Osteoblast (primary cell): ENCODE measurements at regions not wholly inside any gene's neighbourhood (a gene's known extent, or its start where the extent isn't known, plus 50 kb on each side); places are given as distances from the start of the nearest gene placed in this dataset.
A peak's percentile ranks its signal among the peaks of the same experiment; 100 is the strongest.
"Not testable (repeated sequence)": the region's sequence is repeated elsewhere in the genome, so short reads cannot be mapped to it uniquely, and the experiment has no call there.

Experiments used
- DNase-seq: peaks from one replicate; pipeline ENCODE4 v3.0.0; 2011; ENCODE audit warnings: low spot score, mixed read lengths; ENCODE audit not compliant: insufficient read length; ENCODE audit errors: missing footprints
- H2AFZ ChIP-seq: 2 replicates; pipeline ENCODE4 v1.6.0; 2011; ENCODE audit warnings: mild to moderate bottlenecking, low read length
- H3K27ac ChIP-seq: 2 replicates; pipeline ENCODE4 v1.5.1; 2011; ENCODE audit warnings: mild to moderate bottlenecking, low read depth, low read length, moderate library complexity
- H3K27me3 ChIP-seq: 2 replicates; pipeline ENCODE4 v1.6.0; 2012; ENCODE audit warnings: mild to moderate bottlenecking, control low read depth, inconsistent platforms, low read length, moderate library complexity; ENCODE audit not compliant: insufficient read depth
- H3K36me3 ChIP-seq: 2 replicates; pipeline ENCODE4 v1.5.1; 2011; ENCODE audit warnings: mild to moderate bottlenecking, low read length, control low read depth, moderate library complexity; ENCODE audit not compliant: insufficient read depth
- H3K4me1 ChIP-seq: 2 replicates; pipeline ENCODE4 v1.5.1; 2011; ENCODE audit warnings: mild to moderate bottlenecking, low read length, control low read depth, moderate library complexity; ENCODE audit not compliant: insufficient read depth
- H3K4me2 ChIP-seq: 2 replicates; pipeline ENCODE4 v1.6.0; 2011; ENCODE audit warnings: mild to moderate bottlenecking, low read length; ENCODE audit not compliant: insufficient read depth
- H3K4me3 ChIP-seq: fragments of 200-600 bp; sonication (generic); 3 replicates; pipeline ENCODE4 v1.5.1; 2012; ENCODE audit warnings: mild to moderate bottlenecking, low read length, inconsistent platforms; ENCODE audit not compliant: insufficient read depth
- H3K79me2 ChIP-seq: 2 replicates; pipeline ENCODE4 v1.6.0; 2012; ENCODE audit warnings: mild to moderate bottlenecking, low read length, control low read depth, inconsistent platforms; ENCODE audit not compliant: insufficient read depth
- H3K9me3 ChIP-seq: 2 replicates; pipeline ENCODE4 v1.5.1; 2011; ENCODE audit warnings: low read depth, low read length, control low read depth
- H4K20me1 ChIP-seq: 2 replicates; pipeline ENCODE4 v1.6.0; 2012; ENCODE audit warnings: mild to moderate bottlenecking, low read length, control low read depth; ENCODE audit not compliant: insufficient read depth
- TF ChIP-seq, protein P1 (sequence below): IDR thresholded peaks from 2 replicates; pipeline ENCODE4 v1.5.1; 2011; ENCODE audit warnings: mild to moderate bottlenecking, low read depth, low read length, moderate library complexity; ENCODE audit errors: extremely low read depth

DNA sequence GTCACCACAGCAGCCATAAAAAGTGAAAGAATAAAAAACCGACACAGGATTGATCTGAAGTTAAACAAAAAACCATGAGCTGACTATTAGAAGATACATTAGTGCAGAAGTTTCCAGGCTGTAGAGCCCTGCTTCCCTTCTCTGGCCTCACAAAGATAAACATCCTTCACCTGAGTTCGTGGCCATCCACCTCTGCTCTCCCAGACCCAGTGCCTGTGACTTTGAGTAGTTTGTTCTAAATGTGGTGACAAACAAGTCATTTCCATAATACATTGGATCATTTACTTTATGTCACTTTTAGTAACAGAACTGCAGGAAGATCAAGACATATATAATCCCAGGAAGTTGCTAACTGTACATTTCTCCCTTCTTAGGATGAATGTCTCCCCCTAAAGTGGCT lies 241.9 kb upstream of the MAP2 start:
- H3K27ac ChIP-seq: no peak overlapping the region
- no peaks in the 10 kb centered on the region for H3K4me1 ChIP-seq
- H3K36me3 ChIP-seq: no peaks in the 10 kb centered on the region
- H3K4me3 ChIP-seq: no peak overlapping the region
- H3K4me2 ChIP-seq: no peak overlapping the region
- H4K20me1 ChIP-seq: no peaks in the 10 kb centered on the region
- H3K27me3 ChIP-seq: no peaks in the 10 kb centered on the region
- peak; percentile 8 for DNase-seq
- H3K9me3 ChIP-seq: no peaks in the 10 kb centered on the region
- TF ChIP-seq, protein P1, sequence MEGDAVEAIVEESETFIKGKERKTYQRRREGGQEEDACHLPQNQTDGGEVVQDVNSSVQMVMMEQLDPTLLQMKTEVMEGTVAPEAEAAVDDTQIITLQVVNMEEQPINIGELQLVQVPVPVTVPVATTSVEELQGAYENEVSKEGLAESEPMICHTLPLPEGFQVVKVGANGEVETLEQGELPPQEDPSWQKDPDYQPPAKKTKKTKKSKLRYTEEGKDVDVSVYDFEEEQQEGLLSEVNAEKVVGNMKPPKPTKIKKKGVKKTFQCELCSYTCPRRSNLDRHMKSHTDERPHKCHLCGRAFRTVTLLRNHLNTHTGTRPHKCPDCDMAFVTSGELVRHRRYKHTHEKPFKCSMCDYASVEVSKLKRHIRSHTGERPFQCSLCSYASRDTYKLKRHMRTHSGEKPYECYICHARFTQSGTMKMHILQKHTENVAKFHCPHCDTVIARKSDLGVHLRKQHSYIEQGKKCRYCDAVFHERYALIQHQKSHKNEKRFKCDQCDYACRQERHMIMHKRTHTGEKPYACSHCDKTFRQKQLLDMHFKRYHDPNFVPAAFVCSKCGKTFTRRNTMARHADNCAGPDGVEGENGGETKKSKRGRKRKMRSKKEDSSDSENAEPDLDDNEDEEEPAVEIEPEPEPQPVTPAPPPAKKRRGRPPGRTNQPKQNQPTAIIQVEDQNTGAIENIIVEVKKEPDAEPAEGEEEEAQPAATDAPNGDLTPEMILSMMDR: no peak
- no peak overlapping the region for H2AFZ ChIP-seq
- no peaks in the 10 kb centered on the region for H3K79me2 ChIP-seq

DNA sequence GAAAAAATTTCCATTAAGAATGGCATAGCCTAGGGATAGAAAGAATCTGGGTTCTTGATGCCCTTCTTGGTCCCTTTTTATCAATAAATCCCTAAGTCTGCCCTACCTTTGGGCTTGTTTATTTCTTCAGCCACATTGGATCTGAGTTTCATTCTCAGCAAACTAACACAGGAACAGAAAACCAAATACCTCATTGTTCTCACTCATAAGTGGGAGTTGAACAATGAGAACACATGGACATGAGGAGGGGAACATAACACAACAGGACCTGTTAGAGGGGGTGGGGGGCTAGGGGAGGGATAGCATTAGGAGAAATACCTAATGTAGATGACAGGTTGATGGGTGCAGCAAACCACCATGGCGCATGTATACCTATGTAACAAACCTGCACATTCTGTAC lies 237.0 kb upstream of the MAP2 start:
- H3K36me3 ChIP-seq, H3K4me2 ChIP-seq, H3K79me2 ChIP-seq, H3K9me3 ChIP-seq, H4K20me1 ChIP-seq, DNase-seq, H3K27me3 ChIP-seq, H2AFZ ChIP-seq, H3K4me1 ChIP-seq, H3K4me3 ChIP-seq, H3K27ac ChIP-seq: not testable (repeated sequence)

DNA sequence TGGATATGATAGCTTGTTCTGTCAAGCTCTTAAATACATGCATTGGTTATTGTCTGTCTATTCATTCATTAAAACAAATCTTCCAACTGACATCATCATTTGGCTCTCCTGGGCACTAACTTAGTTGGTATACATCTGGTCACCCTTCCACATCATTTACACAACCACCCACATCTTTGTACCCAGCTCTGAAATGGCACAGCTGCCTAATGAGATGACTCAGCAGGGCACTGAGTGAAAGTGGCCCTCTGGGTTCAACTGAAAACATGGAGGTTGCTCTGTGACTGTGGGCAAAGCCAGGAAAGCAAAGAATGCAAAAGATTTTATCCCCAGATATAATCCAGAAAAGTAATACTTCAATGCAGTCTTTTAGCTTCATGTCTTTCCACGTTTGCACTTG lies 234.0 kb upstream of the MAP2 start:
- Histone ChIP-seq H2AFZ (no peak overlapping the region), H3K79me2 (no peaks in the 10 kb centered on the region), H3K27ac (no peak overlapping the region), H3K9me3 (no peaks in the 10 kb centered on the region), H3K4me1 (no peaks in the 10 kb centered on the region), H4K20me1 (no peaks in the 10 kb centered on the region), H3K27me3 (no peaks in the 10 kb centered on the region), H3K4me2 (no peak overlapping the region), H3K36me3 (no peaks in the 10 kb centered on the region), H3K4me3 (no peak overlapping the region)
- TF ChIP-seq, protein P1: no peak
- DNase-seq: no peak

DNA sequence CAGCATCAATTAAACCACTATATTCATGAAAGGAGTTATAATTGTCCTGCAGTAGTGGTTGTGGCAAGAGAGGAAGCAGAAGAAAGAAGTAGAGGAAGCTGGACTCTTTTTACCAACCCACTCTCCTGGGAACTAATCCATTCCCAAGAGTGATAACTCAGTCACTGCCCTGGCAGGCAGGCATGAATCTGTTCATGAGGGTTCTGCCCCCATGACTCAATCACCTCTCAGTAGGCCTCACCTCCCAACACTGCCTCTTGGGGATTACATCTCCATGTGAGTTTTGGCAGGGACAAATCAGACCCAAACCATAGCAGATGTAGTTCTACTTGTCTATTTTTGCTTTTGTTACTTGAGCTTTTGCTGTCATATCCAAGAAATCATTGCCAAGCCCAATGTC lies 232.7 kb upstream of the MAP2 start:
- no peak overlapping the region for H2AFZ ChIP-seq
- no peaks in the 10 kb centered on the region for H3K4me1 ChIP-seq
- no peak overlapping the region for H3K27ac ChIP-seq
- no peaks in the 10 kb centered on the region for H3K79me2 ChIP-seq
- TF ChIP-seq, protein P1: no peak
- no peak for DNase-seq
- no peak overlapping the region for H3K4me2 ChIP-seq
- H3K4me3 ChIP-seq: no peak overlapping the region
- no peaks in the 10 kb centered on the region for H3K27me3 ChIP-seq
- H4K20me1 ChIP-seq: no peaks in the 10 kb centered on the region
- no peaks in the 10 kb centered on the region for H3K36me3 ChIP-seq
- no peaks in the 10 kb centered on the region for H3K9me3 ChIP-seq

DNA sequence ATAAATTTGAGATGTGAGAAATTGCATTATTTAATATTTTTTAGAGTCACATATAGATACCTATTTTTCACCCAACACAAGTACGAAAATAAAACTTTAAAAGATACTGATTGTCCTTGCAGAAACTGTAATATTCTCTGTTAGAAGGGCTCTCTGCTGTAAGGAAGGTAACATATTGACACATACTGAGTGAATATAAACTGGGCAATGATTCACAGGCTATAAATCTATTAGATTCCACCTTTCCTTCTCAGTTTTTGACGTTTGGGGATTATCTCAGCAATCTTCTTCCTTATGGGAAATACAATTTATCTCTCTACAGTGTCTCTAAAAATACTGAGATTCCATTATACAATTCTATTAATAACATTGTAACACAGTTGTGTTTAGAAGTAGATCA lies 229.1 kb upstream of the MAP2 start:
- H3K9me3 ChIP-seq: no peaks in the 10 kb centered on the region

More for the DNA sequence above, 229.1 kb upstream of the MAP2 start:
- Histone ChIP-seq H3K79me2 (no peaks in the 10 kb centered on the region), H2AFZ (no peak overlapping the region), H3K4me3 (no peak overlapping the region), H4K20me1 (no peaks in the 10 kb centered on the region), H3K4me1 (no peaks in the 10 kb centered on the region), H3K36me3 (no peaks in the 10 kb centered on the region), H3K27ac (no peak overlapping the region), H3K4me2 (no peak overlapping the region), H3K27me3 (no peaks in the 10 kb centered on the region)
- TF ChIP-seq, protein P1: no peak
- DNase-seq: no peak
